ENCODE measurements at regions not wholly inside any gene's neighbourhood (a gene's known extent, or its start where the extent isn't known, plus 50 kb on each side); places are given as distances from the start of the nearest gene placed in this dataset.
"Not testable (repeated sequence)": the region's sequence is repeated elsewhere in the genome, so short reads cannot be mapped to it uniquely, and the experiment has no call there.

- DNase-seq = no peak
- no peaks in the 10 kb centered on the region for H3K27me3 Mint-ChIP-seq
- POLR2A ChIA-PET (ENCODE audit: partially characterized antibody) = no interaction called here
- H3K36me3 Mint-ChIP-seq = no peaks in the 10 kb centered on the region
- no peak overlapping the region for H3K27ac ChIP-seq (ENCODE audit: low read depth, low read length)
- intact Hi-C loops (cut with micrococcal nuclease) = no loop called here
- H3K27ac Mint-ChIP-seq = no peak overlapping the region
- no peaks in the 10 kb centered on the region for H3K27me3 ChIP-seq (ENCODE audit: insufficient read depth, low read length)
- H3K4me3 ChIP-seq (ENCODE audit: low read length in 2 of 2) = no peak overlapping the region
- no peaks in the 10 kb centered on the region for H3K9me3 ChIP-seq (ENCODE audit: control insufficient read depth in 1 of 2, low read length in 2 of 2)
- H3K4me3 Mint-ChIP-seq = no peak overlapping the region
- no peaks in the 10 kb centered on the region for H3K4me1 ChIP-seq (ENCODE audit: insufficient read depth, low read length)
- CTCF ChIA-PET (ENCODE audit: partially characterized antibody) = no interaction called here
- no peaks in the 10 kb centered on the region for H3K4me1 Mint-ChIP-seq
- H3K9me3 Mint-ChIP-seq = peaks cover 2 to 12% (median 8%) of the 10 kb centered on the region in 8 donors
- H3K36me3 ChIP-seq (ENCODE audit: insufficient read depth, low read length) = no peaks in the 10 kb centered on the region
Observed at GRCh38 chr18:39162013-39162827, 1596.6 kb upstream of the CELF4 start.

- POLR2A ChIA-PET (ENCODE audit: partially characterized antibody) = no interaction called here
- Histone ChIP-seq H3K27ac (ENCODE audit: low read depth, low read length) (no peak overlapping the region), H3K4me1 (ENCODE audit: insufficient read depth, low read length) (no peaks in the 10 kb centered on the region), H3K4me3 (ENCODE audit: low read length in 2 of 2) (no peak overlapping the region), H3K36me3 (ENCODE audit: insufficient read depth, low read length) (no peaks in the 10 kb centered on the region), H3K9me3 (ENCODE audit: control insufficient read depth in 1 of 2, low read length in 2 of 2) (peaks cover 0 to 3% of the 10 kb centered on the region in 2 donors), H3K27me3 (ENCODE audit: insufficient read depth, low read length) (no peaks in the 10 kb centered on the region)
- intact Hi-C loops (cut with micrococcal nuclease) = no loop called here
- no peaks in the 10 kb centered on the region for H3K36me3 Mint-ChIP-seq
- H3K4me1 Mint-ChIP-seq = no peaks in the 10 kb centered on the region
- CTCF ChIA-PET (ENCODE audit: partially characterized antibody) = no interaction called here
- no peaks in the 10 kb centered on the region for H3K27me3 Mint-ChIP-seq
- DNase-seq = no peak
- H3K4me3 Mint-ChIP-seq = no peak overlapping the region
- peaks cover 0 to 34% (median 18%) of the 10 kb centered on the region in 8 donors for H3K9me3 Mint-ChIP-seq
- no peak overlapping the region for H3K27ac Mint-ChIP-seq
Observed at GRCh38 chr18:39149211-39149806, 1583.7 kb upstream of the CELF4 start.

GRCh38 chr18:39134255-39134654 is 1568.7 kb upstream of the CELF4 start:
- no peak for DNase-seq
- H3K4me3 Mint-ChIP-seq = no peak overlapping the region

GRCh38 chr18:39127538-39127937 is 1561.9 kb upstream of the CELF4 start:
- H3K36me3 Mint-ChIP-seq; CTCF ChIA-PET (ENCODE audit: partially characterized antibody); H3K27me3 Mint-ChIP-seq; H3K36me3 ChIP-seq (ENCODE audit: insufficient read depth, low read length); POLR2A ChIA-PET (ENCODE audit: partially characterized antibody); H3K9me3 ChIP-seq (ENCODE audit: control insufficient read depth in 1 of 2, low read length in 2 of 2); H3K27me3 ChIP-seq (ENCODE audit: insufficient read depth, low read length); DNase-seq; H3K27ac Mint-ChIP-seq; H3K27ac ChIP-seq (ENCODE audit: low read depth, low read length); H3K4me1 Mint-ChIP-seq; H3K4me1 ChIP-seq (ENCODE audit: insufficient read depth, low read length); intact Hi-C loops (cut with micrococcal nuclease); H3K4me3 Mint-ChIP-seq; H3K4me3 ChIP-seq (ENCODE audit: low read length in 2 of 2): not testable (repeated sequence)
- H3K9me3 Mint-ChIP-seq = peaks cover 0 to 14% (median 4%) of the 10 kb centered on the region in 8 donors

More at GRCh38 chr18:39134255-39134654, 1568.7 kb upstream of the CELF4 start:
- H3K4me3 ChIP-seq (ENCODE audit: low read length in 2 of 2) = no peak overlapping the region
- H3K9me3 Mint-ChIP-seq = peaks cover 0 to 5% (median 1%) of the 10 kb centered on the region in 8 donors
- H3K4me1 Mint-ChIP-seq = no peaks in the 10 kb centered on the region
- H3K36me3 Mint-ChIP-seq = no peaks in the 10 kb centered on the region
- ChIA-PET CTCF (ENCODE audit: partially characterized antibody) (no interaction called here), POLR2A (ENCODE audit: partially characterized antibody) (no interaction called here)
- H3K27me3 Mint-ChIP-seq = no peaks in the 10 kb centered on the region
- no peaks in the 10 kb centered on the region for H3K27me3 ChIP-seq (ENCODE audit: insufficient read depth, low read length)
- no peaks in the 10 kb centered on the region for H3K9me3 ChIP-seq (ENCODE audit: control insufficient read depth in 1 of 2, low read length in 2 of 2)
- no peak overlapping the region for H3K27ac ChIP-seq (ENCODE audit: low read depth, low read length)
- no peak overlapping the region for H3K27ac Mint-ChIP-seq
- intact Hi-C loops (cut with micrococcal nuclease) = no loop called here
- no peaks in the 10 kb centered on the region for H3K4me1 ChIP-seq (ENCODE audit: insufficient read depth, low read length)
- H3K36me3 ChIP-seq (ENCODE audit: insufficient read depth, low read length) = no peaks in the 10 kb centered on the region

- no peaks in the 10 kb centered on the region for H3K4me1 Mint-ChIP-seq
- ChIA-PET CTCF (ENCODE audit: partially characterized antibody) (no interaction called here), POLR2A (ENCODE audit: partially characterized antibody) (no interaction called here)
- no peaks in the 10 kb centered on the region for H3K36me3 Mint-ChIP-seq
- H3K9me3 Mint-ChIP-seq = peaks cover 0 to 5% (median 0%) of the 10 kb centered on the region in 8 donors
- H3K27ac Mint-ChIP-seq = no peak overlapping the region
- intact Hi-C loops (cut with micrococcal nuclease) = no loop called here
- Histone ChIP-seq H3K36me3 (ENCODE audit: insufficient read depth, low read length) (no peaks in the 10 kb centered on the region), H3K27ac (ENCODE audit: low read depth, low read length) (no peak overlapping the region), H3K27me3 (ENCODE audit: insufficient read depth, low read length) (no peaks in the 10 kb centered on the region), H3K4me1 (ENCODE audit: insufficient read depth, low read length) (no peaks in the 10 kb centered on the region), H3K9me3 (ENCODE audit: control insufficient read depth in 1 of 2, low read length in 2 of 2) (no peaks in the 10 kb centered on the region), H3K4me3 (ENCODE audit: low read length in 2 of 2) (no peak overlapping the region)
- no peak overlapping the region for H3K4me3 Mint-ChIP-seq
- H3K27me3 Mint-ChIP-seq = no peaks in the 10 kb centered on the region
- DNase-seq = no peak
Observed at GRCh38 chr18:39113790-39114189, 1548.2 kb upstream of the CELF4 start.

GRCh38 chr18:39105104-39105503 is 1539.5 kb upstream of the CELF4 start:
- Mint-ChIP-seq H3K9me3 (peaks cover 0 to 2% (median 0%) of the 10 kb centered on the region in 8 donors), H3K36me3 (no peaks in the 10 kb centered on the region), H3K4me1 (no peaks in the 10 kb centered on the region), H3K4me3 (no peak overlapping the region), H3K27ac (no peak overlapping the region), H3K27me3 (no peaks in the 10 kb centered on the region)
- Histone ChIP-seq H3K4me1 (ENCODE audit: insufficient read depth, low read length) (no peaks in the 10 kb centered on the region), H3K4me3 (ENCODE audit: low read length in 2 of 2) (no peak overlapping the region), H3K27ac (ENCODE audit: low read depth, low read length) (no peak overlapping the region), H3K9me3 (ENCODE audit: control insufficient read depth in 1 of 2, low read length in 2 of 2) (no peaks in the 10 kb centered on the region), H3K36me3 (ENCODE audit: insufficient read depth, low read length) (no peaks in the 10 kb centered on the region), H3K27me3 (ENCODE audit: insufficient read depth, low read length) (no peaks in the 10 kb centered on the region)
- CTCF ChIA-PET (ENCODE audit: partially characterized antibody) = no interaction called here
- intact Hi-C loops (cut with micrococcal nuclease) = no loop called here
- no peak for DNase-seq
- POLR2A ChIA-PET (ENCODE audit: partially characterized antibody) = no interaction called here

GRCh38 chr18:39072970-39073369 is 1507.4 kb upstream of the CELF4 start:
- Mint-ChIP-seq H3K4me1 (no peaks in the 10 kb centered on the region), H3K27ac (no peak overlapping the region), H3K27me3 (no peaks in the 10 kb centered on the region), H3K4me3 (no peak overlapping the region), H3K36me3 (no peaks in the 10 kb centered on the region), H3K9me3 (peaks cover 0 to 3% (median 0%) of the 10 kb centered on the region in 8 donors)
- POLR2A ChIA-PET (ENCODE audit: partially characterized antibody) = no interaction called here
- CTCF ChIA-PET (ENCODE audit: partially characterized antibody) = no interaction called here
- no peak overlapping the region for H3K4me3 ChIP-seq (ENCODE audit: low read length in 2 of 2)
- H3K36me3 ChIP-seq (ENCODE audit: insufficient read depth, low read length) = no peaks in the 10 kb centered on the region
- no peaks in the 10 kb centered on the region for H3K9me3 ChIP-seq (ENCODE audit: control insufficient read depth in 1 of 2, low read length in 2 of 2)
- no peak overlapping the region for H3K27ac ChIP-seq (ENCODE audit: low read depth, low read length)
- no peaks in the 10 kb centered on the region for H3K4me1 ChIP-seq (ENCODE audit: insufficient read depth, low read length)
- intact Hi-C loops (cut with micrococcal nuclease) = no loop called here
- no peaks in the 10 kb centered on the region for H3K27me3 ChIP-seq (ENCODE audit: insufficient read depth, low read length)
- DNase-seq = no peak

Data from CD4-positive, alpha-beta memory T cell (primary cell).